Omental fat pad (tissue), 3 donors: ENCODE measurements at regions not wholly inside any gene's neighbourhood (a gene's known extent, or its start where the extent isn't known, plus 50 kb on each side); places are given as distances from the start of the nearest gene placed in this dataset.

ENCODE experiments used
- ATAC-seq: fragments of 150-250 bp; one replicate; pipeline ENCODE4 v1.9.1; 2016; ENCODE audit warnings: mild to moderate bottlenecking, moderate library complexity; ENCODE audit not compliant: low FRiP score
- DNase-seq: peaks from one replicate; pipeline ENCODE4 v3.0.0-alpha.2; 2019; ENCODE audit warnings: low spot score
- CTCF ChIP-seq, 3 donors: fragments of 450-650 bp; IDR thresholded peaks; one replicate each; pipeline ENCODE4 v1.5.1; 2016 to 2017; ENCODE audit warnings: antibody characterized with exemption in 3 of 3, mild to moderate bottlenecking in 3 of 3, moderate library complexity in 2 of 3

GRCh38 chr2:120845277-120845676 is 109.6 kb downstream of the GLI2 start:
- no peak for TF ChIP-seq CTCF (IDR thresholded peaks at IDR 0.05)
- ATAC-seq (peak; percentile 69), DNase-seq (no peak)

GRCh38 chr2:120846406-120847095 is 110.9 kb downstream of the GLI2 start:
- DNase-seq (no peak), ATAC-seq (no peak)
- no peak for TF ChIP-seq CTCF (IDR thresholded peaks at IDR 0.05)

DNA sequence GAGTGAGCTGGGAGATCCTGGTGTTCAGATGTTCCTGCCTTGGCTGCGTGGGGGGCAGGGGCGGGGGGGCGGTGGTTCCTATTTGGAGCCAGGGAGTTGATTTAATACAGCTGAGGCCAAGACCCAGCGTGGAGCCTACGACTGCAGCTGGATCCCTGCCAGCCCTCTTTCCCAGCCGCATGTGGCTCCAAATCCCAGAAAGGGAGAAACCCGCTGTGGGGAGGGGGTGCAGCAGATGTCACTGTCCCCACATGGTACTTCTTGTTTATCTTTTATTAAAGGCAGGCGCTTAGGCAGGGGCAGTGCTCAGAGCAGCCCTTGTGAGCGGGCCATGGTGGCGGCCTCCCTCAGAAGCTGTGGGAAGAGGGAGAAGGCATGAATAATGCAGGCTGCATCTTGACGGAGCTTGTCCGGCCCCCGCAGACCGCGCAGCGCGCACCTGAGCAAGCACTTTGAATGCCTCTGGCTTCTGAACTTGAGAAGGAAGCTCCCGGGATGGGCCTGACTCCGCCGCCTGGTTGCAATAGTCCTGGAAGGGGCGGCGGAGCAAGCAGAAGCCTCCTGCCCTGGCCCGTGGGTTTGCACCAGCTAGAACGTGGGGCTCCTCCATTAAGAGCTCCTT is 112.1 kb downstream of the GLI2 start:
- TF ChIP-seq CTCF (IDR thresholded peaks at IDR 0.05): no peak
- ATAC-seq: peak; percentile 21
- no peak for DNase-seq

DNA sequence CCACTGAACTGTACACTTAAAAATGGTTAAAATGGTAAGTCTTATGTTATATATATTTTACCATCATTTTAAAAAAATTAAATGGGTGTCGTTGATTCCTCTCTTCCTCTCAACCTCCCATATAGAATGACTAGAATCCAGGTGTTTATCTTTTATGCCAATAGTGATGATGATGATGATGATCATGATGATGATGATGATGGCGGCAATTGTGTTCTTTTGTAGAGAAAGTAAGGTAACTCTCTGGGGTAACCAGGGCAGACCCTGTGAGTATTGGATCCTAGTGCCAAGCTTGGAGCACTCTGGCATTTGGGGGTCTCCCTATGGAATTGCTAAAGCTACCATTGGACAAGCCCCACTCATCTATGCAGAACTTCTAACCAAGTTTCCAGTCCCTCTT is 113.6 kb downstream of the GLI2 start:
- DNase-seq: no peak
- no peak for TF ChIP-seq CTCF (IDR thresholded peaks at IDR 0.05)
- ATAC-seq: no peak

- DNase-seq (no peak), ATAC-seq (no peak)
- no peak for TF ChIP-seq CTCF (IDR thresholded peaks at IDR 0.05)
Observed at GRCh38 chr2:120850551-120850950, 114.9 kb downstream of the GLI2 start.

DNA sequence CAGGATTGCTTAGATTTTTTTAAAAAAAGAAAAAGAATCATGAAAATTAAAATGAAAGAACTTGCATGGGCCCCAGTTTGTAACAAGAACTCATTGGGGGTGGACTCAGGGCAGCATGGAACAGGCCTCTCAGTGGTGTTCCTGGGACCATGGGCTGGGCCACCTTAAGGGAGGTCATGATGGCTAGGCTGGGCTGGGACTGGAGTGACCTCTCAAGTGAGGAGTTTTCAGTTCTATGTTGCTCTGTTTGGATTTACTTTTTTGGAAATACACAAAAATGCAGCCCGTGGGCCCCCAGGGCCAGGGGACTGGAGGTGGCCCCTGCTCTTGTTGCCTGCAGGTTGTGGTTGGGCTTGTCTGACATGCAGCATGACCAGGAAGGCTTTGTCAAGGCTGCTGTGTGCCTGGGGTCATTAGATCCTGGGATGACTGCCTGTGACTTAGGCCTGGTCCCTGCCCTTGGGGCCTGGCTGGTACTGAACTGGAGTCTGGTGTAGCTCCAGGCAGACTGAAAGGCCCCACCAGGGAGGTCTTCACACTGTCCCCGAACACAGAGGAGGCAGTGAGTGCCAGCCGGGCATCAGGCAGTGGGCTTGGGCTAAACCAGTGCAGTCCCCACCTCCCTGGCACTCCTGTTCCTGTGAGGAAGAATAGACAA is 115.6 kb downstream of the GLI2 start:
- no peak for TF ChIP-seq CTCF (IDR thresholded peaks at IDR 0.05)
- ATAC-seq (no peak), DNase-seq (no peak)
